ENCODE measurements at regions not wholly inside any gene's neighbourhood (a gene's known extent, or its start where the extent isn't known, plus 50 kb on each side); places are given as distances from the start of the nearest gene placed in this dataset.
"Not testable (repeated sequence)": the region's sequence is repeated elsewhere in the genome, so short reads cannot be mapped to it uniquely, and the experiment has no call there.

GRCh38 chr13:62418872-62419271, 1003.2 kb upstream of the PCDH20 start:
- no peak for DNase-seq (ENCODE audit: low read depth)

GRCh38 chr13:62418376-62418775, 1002.7 kb upstream of the PCDH20 start:
- no peak for DNase-seq (ENCODE audit: low read depth)

GRCh38 chr13:62407871-62408270, 992.2 kb upstream of the PCDH20 start:
- DNase-seq (ENCODE audit: low read depth) = no peak

- no peak for DNase-seq (ENCODE audit: low read depth)
These were observed 972.9 kb upstream of the PCDH20 start for GRCh38 chr13:62388515-62388914.

- DNase-seq (ENCODE audit: low read depth) = no peak
These were observed 972.0 kb upstream of the PCDH20 start for GRCh38 chr13:62387647-62388046.

GRCh38 chr13:62379241-62379640, 963.6 kb upstream of the PCDH20 start:
- DNase-seq (ENCODE audit: low read depth) = not testable (repeated sequence)

- no peak for DNase-seq (ENCODE audit: low read depth)
These were observed 962.2 kb upstream of the PCDH20 start for GRCh38 chr13:62377838-62378237.

- no peak for DNase-seq (ENCODE audit: low read depth)
These were observed 960.0 kb upstream of the PCDH20 start for GRCh38 chr13:62375653-62376052.

GRCh38 chr13:62371737-62372136, 956.1 kb upstream of the PCDH20 start:
- no peak for DNase-seq (ENCODE audit: low read depth)

GRCh38 chr13:62367971-62368370, 952.3 kb upstream of the PCDH20 start:
- not testable (repeated sequence) for DNase-seq (ENCODE audit: low read depth)

GRCh38 chr13:62360609-62361008, 945.0 kb upstream of the PCDH20 start:
- DNase-seq (ENCODE audit: low read depth) = no peak

- DNase-seq (ENCODE audit: low read depth) = no peak
These were observed 942.9 kb upstream of the PCDH20 start for GRCh38 chr13:62358646-62358932.

- DNase-seq (ENCODE audit: low read depth) = peak; percentile 1
These were observed 942.4 kb upstream of the PCDH20 start for GRCh38 chr13:62357887-62358645.

GRCh38 chr13:62356977-62357376, 941.3 kb upstream of the PCDH20 start:
- no peak for DNase-seq (ENCODE audit: low read depth)

GRCh38 chr13:62337109-62337880, 921.6 kb upstream of the PCDH20 start:
- DNase-seq (ENCODE audit: low read depth) = no peak

- DNase-seq (ENCODE audit: low read depth) = no peak
These were observed 920.9 kb upstream of the PCDH20 start for GRCh38 chr13:62336507-62336906.

GRCh38 chr13:62333466-62333865, 917.8 kb upstream of the PCDH20 start:
- no peak for DNase-seq (ENCODE audit: low read depth)

GRCh38 chr13:62331384-62331783, 915.7 kb upstream of the PCDH20 start:
- no peak for DNase-seq (ENCODE audit: low read depth)

GRCh38 chr13:62327367-62327766, 911.7 kb upstream of the PCDH20 start:
- no peak for DNase-seq (ENCODE audit: low read depth)

- no peak for DNase-seq (ENCODE audit: low read depth)
These were observed 909.2 kb upstream of the PCDH20 start for GRCh38 chr13:62324842-62325241.

GRCh38 chr13:62321895-62322294, 906.2 kb upstream of the PCDH20 start:
- no peak for DNase-seq (ENCODE audit: low read depth)

GRCh38 chr13:62321139-62321538, 905.5 kb upstream of the PCDH20 start:
- no peak for DNase-seq (ENCODE audit: low read depth)
